ENCODE measurements at regions not wholly inside any gene's neighbourhood (a gene's known extent, or its start where the extent isn't known, plus 50 kb on each side); places are given as distances from the start of the nearest gene placed in this dataset.
"Not testable (repeated sequence)": the region's sequence is repeated elsewhere in the genome, so short reads cannot be mapped to it uniquely, and the experiment has no call there.

DNA sequence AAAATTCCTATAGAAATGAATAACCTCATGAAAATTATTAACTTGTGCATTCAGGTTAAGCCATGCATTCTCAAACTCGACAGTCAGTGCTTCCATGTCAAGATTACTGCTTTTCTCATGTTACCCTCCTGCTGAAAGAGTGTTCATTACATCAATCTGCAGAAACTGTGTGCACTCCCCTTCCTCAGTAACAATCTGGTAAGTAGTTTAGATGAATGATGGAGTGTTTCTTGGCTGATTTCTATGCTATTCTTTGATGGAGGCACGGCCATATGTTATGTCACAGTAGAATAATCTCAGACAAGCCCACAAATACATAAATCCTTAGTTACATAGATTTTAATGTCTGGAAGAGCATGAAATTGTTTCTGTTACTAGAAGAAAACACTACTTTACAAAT, 193.3 kb upstream of the FAM47A start:
- Histone ChIP-seq H3K4me1 (ENCODE audit: insufficient read depth) (no peaks in the 10 kb centered on the region), H3K27ac (no peak overlapping the region), H3K27me3 (no peaks in the 10 kb centered on the region), H3K4me3 (no peak overlapping the region), H3K9me3 (no peaks in the 10 kb centered on the region), H3K36me3 (no peaks in the 10 kb centered on the region)
- no peak for TF ChIP-seq EP300 (IDR thresholded peaks at IDR 0.05)
- no peak for TF ChIP-seq CTCF (IDR thresholded peaks at IDR 0.05)
- no peak for TF ChIP-seq POLR2A (IDR thresholded peaks at IDR 0.05)
- intact Hi-C loops (cut with DNase I), result no loop called here
- DNase-seq, result no peak
- 13 to 30% (median 26%) methylated on average over 2 of the region's 2 CpGs for WGBS, 3 donors

- H3K27me3 ChIP-seq; H3K27ac ChIP-seq; DNase-seq; H3K9me3 ChIP-seq; H3K4me1 ChIP-seq (ENCODE audit: insufficient read depth); H3K36me3 ChIP-seq; intact Hi-C loops (cut with DNase I); H3K4me3 ChIP-seq: not testable (repeated sequence)
- WGBS, 3 donors, result 82 to 91% (median 86%) methylated on average over 16 of the region's 16 CpGs
These were observed 188.3 kb upstream of the FAM47A start for GRCh38 chrX:34320424-34320823.

DNA sequence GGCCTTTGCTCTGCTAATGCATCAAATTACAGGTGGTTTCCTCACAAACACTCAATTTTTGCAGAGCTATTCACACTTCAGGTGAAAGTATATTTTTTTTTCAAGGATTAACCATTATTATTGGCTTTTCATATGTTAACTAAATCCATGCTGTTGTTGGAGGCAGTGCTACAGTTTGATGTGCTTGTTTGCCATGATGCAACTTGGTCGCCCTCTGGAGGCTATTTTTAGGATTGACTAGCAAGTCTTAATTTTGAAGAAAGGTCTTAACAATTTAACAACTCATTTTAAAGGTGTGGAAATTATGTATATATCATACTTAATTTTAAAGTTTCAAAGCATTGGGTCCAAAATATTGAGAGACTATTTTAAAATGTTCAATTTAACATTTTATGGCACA, 168.8 kb upstream of the FAM47A start:
- Histone ChIP-seq H3K27ac (no peak overlapping the region), H3K27me3 (no peaks in the 10 kb centered on the region), H3K4me3 (no peak overlapping the region), H3K4me1 (ENCODE audit: insufficient read depth) (no peaks in the 10 kb centered on the region), H3K9me3 (no peaks in the 10 kb centered on the region), H3K36me3 (no peaks in the 10 kb centered on the region)
- TF ChIP-seq EP300 (IDR thresholded peaks at IDR 0.05), result no peak
- TF ChIP-seq CTCF (IDR thresholded peaks at IDR 0.05), result peak in 1 of 3 donors; percentile 33
- 0 to 3% (median 1%) methylated on average over 1 of the region's 1 CpG for WGBS, 3 donors
- intact Hi-C loops (cut with DNase I), result no loop called here
- DNase-seq, result no peak

- no peak for DNase-seq
- Histone ChIP-seq H3K9me3 (no peaks in the 10 kb centered on the region), H3K27me3 (no peaks in the 10 kb centered on the region), H3K4me1 (ENCODE audit: insufficient read depth) (no peaks in the 10 kb centered on the region), H3K36me3 (no peaks in the 10 kb centered on the region), H3K27ac (no peak overlapping the region), H3K4me3 (no peak overlapping the region)
- TF ChIP-seq EP300 (IDR thresholded peaks at IDR 0.05) (no peak), POLR2A (IDR thresholded peaks at IDR 0.05) (no peak), CTCF (IDR thresholded peaks at IDR 0.05) (no peak)
- 51 to 66% (median 52%) methylated on average over 2 of the region's 2 CpGs for WGBS, 3 donors
- intact Hi-C loops (cut with DNase I), result no loop called here
These were observed 167.4 kb upstream of the FAM47A start for GRCh38 chrX:34299451-34299967.

DNA sequence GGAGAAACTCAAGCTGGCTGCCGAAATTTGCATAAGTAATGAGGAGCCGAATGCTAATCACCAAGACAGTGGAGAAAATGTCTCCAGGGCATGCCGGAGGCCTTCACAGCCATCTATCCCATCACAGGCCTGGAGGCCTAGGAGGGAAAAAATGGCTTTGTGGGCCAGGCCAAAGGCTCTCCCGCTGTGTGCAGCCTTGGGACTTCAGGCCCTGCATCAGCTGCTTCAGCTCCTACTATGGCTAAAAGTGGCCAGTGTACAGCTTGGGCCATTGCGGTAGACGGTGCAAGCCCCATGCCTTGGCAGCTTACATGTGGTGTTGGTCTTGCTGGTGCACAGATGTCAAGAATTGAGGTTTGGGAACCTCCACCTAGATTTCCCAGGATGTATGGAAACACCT, 162.6 kb upstream of the FAM47A start:
- no peaks in the 10 kb centered on the region for H3K9me3 ChIP-seq
- no peak for TF ChIP-seq EP300 (IDR thresholded peaks at IDR 0.05)
- no peak for TF ChIP-seq POLR2A (IDR thresholded peaks at IDR 0.05)
- no peak for TF ChIP-seq CTCF (IDR thresholded peaks at IDR 0.05)
- no peak for DNase-seq
- H3K36me3 ChIP-seq, result no peaks in the 10 kb centered on the region
- WGBS, 3 donors, result 87 to 90% (median 87%) methylated on average over 6 of the region's 6 CpGs
- H3K4me3 ChIP-seq, result no peak overlapping the region
- no peaks in the 10 kb centered on the region for H3K27me3 ChIP-seq
- no peaks in the 10 kb centered on the region for H3K4me1 ChIP-seq (ENCODE audit: insufficient read depth)
- intact Hi-C loops (cut with DNase I), result no loop called here
- no peak overlapping the region for H3K27ac ChIP-seq

Measured in ovary (tissue), 7 donors.